Kidney (tissue), 13 donors: ENCODE measurements at regions not wholly inside any gene's neighbourhood (a gene's known extent, or its start where the extent isn't known, plus 50 kb on each side); places are given as distances from the start of the nearest gene placed in this dataset.

Experiments used
- DNase-seq, 5 donors: peaks; one replicate each; pipeline ENCODE4 v3.0.0-alpha.2; 2013 to 2020
- FAIRE-seq: peaks from 2 replicates; lab custom pipeline; 2012; peaks lifted over from hg19 to GRCh38; lab: Jason Lieb, UNC
- H3K27ac ChIP-seq, 2 donors: one replicate each; pipeline ENCODE4 v1.7.0; 2013; ENCODE audit warnings: low read depth in 2 of 2, low read length in 2 of 2, inconsistent platforms in 1 of 2
- H3K27me3 ChIP-seq: one replicate; pipeline ENCODE4 v1.7.1; 2013; ENCODE audit warnings: low read length, inconsistent platforms; ENCODE audit not compliant: control insufficient read depth, insufficient read depth
- H3K36me3 ChIP-seq, 3 donors: one replicate each; pipeline versions ENCODE4 v1.7.0 to v1.7.1; 2013; ENCODE audit warnings: low read length in 3 of 3, control low read depth in 1 of 3, inconsistent platforms in 1 of 3; ENCODE audit not compliant: insufficient read depth in 3 of 3, control insufficient read depth in 2 of 3
- H3K4me1 ChIP-seq, 3 donors: one replicate each; pipeline versions ENCODE4 v1.7.0 to v1.7.1; 2013; ENCODE audit warnings: low read length in 3 of 3, inconsistent platforms in 1 of 3, low read depth in 1 of 3; ENCODE audit not compliant: control insufficient read depth in 2 of 3, insufficient read depth in 2 of 3
- H3K4me3 ChIP-seq, 3 donors: one replicate each; pipeline versions ENCODE4 v1.7.0 to v1.8.1; 2013; ENCODE audit warnings: low read length in 3 of 3, control low read depth in 1 of 3, inconsistent platforms in 1 of 3
- H3K9ac ChIP-seq, 3 donors: one replicate each; pipeline versions ENCODE4 v1.7.0 to v1.7.1; 2013; ENCODE audit warnings: low read length in 3 of 3, control low read depth in 1 of 3, inconsistent platforms in 1 of 3
- H3K9me3 ChIP-seq, 3 donors: one replicate each; pipeline versions ENCODE4 v1.7.0 to v1.7.1; 2013; ENCODE audit warnings: low read length in 3 of 3, control low read depth in 1 of 3, inconsistent platforms in 1 of 3; ENCODE audit not compliant: control insufficient read depth in 2 of 3, insufficient read depth in 1 of 3
- intact Hi-C: fragments of 100-400 bp; cut with DNase I; formaldehyde crosslinking; loops from one replicate; pipeline ENCODE4 v1.11.1; 2022
- TF ChIP-seq, protein P1 (sequence below): IDR thresholded peaks from 3 replicates; pipeline ENCODE4 v1.5.1; 2012; ENCODE audit warnings: mild to moderate bottlenecking, moderate library complexity, borderline replicate concordance; ENCODE audit not compliant: insufficient read depth; ENCODE audit errors: extremely low read depth
- donor health status: control.
- donor health status: control.
- donor health status: control.
- donor health status: control.
- donor health status: control.
- donor health status: DM: yes; HTN: yes; CAD: no.
- donor health status: Normal renal cell carcinoma (clear cell type).

GRCh38 chr9:6068983-6069382 lies 53.6 kb upstream of the RANBP6 start:
- Histone ChIP-seq H3K4me1 (no peaks in the 10 kb centered on the region), H3K4me3 (no peak overlapping the region), H3K27ac (no peak overlapping the region), H3K36me3 (no peaks in the 10 kb centered on the region), H3K27me3 (no peaks in the 10 kb centered on the region), H3K9ac (no peak overlapping the region), H3K9me3 (no peaks in the 10 kb centered on the region)
- no peak for DNase-seq
- FAIRE-seq = no peak
- intact Hi-C loops = no loop called here
- TF ChIP-seq, protein P1, sequence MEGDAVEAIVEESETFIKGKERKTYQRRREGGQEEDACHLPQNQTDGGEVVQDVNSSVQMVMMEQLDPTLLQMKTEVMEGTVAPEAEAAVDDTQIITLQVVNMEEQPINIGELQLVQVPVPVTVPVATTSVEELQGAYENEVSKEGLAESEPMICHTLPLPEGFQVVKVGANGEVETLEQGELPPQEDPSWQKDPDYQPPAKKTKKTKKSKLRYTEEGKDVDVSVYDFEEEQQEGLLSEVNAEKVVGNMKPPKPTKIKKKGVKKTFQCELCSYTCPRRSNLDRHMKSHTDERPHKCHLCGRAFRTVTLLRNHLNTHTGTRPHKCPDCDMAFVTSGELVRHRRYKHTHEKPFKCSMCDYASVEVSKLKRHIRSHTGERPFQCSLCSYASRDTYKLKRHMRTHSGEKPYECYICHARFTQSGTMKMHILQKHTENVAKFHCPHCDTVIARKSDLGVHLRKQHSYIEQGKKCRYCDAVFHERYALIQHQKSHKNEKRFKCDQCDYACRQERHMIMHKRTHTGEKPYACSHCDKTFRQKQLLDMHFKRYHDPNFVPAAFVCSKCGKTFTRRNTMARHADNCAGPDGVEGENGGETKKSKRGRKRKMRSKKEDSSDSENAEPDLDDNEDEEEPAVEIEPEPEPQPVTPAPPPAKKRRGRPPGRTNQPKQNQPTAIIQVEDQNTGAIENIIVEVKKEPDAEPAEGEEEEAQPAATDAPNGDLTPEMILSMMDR = no peak

DNA sequence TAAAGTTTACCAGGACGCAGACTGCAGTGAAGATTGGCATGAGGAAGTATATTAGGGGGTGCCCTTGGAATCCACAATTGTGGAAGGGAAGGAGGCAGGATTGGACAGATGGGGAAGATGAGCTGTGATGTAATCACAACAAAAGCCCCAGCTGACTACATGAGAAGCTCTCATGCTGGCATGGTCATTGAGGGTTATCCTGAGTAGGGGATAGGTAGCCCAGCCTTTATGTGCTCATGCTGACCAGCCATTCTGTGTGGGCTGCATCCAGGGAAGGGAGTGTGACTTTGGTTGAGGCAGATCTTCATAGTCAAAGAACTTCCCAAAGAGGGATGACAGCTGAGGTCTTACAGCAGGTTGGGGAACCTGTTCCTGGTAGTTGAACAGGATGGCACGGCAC lies 52.0 kb upstream of the RANBP6 start:
- H3K4me3 ChIP-seq = no peak overlapping the region
- DNase-seq (no peak), FAIRE-seq (no peak)
- H3K27me3 ChIP-seq = no peaks in the 10 kb centered on the region
- no peaks in the 10 kb centered on the region for H3K4me1 ChIP-seq
- intact Hi-C loops = no loop called here
- H3K9me3 ChIP-seq = no peaks in the 10 kb centered on the region
- TF ChIP-seq, protein P1 = no peak
- H3K27ac ChIP-seq = no peak overlapping the region
- no peak overlapping the region for H3K9ac ChIP-seq
- H3K36me3 ChIP-seq = no peaks in the 10 kb centered on the region
